Endothelial cell of umbilical vein (primary cell): ENCODE measurements at regions not wholly inside any gene's neighbourhood (a gene's known extent, or its start where the extent isn't known, plus 50 kb on each side); places are given as distances from the start of the nearest gene placed in this dataset.

Experiments
- BruUV-seq: library from RNA; stranded (reverse); fragments of 400-500 nt; replicated peaks from 2 replicates; lab custom pipeline; 2021; lab: Mats Ljungman, UMichigan
- CTCF ChIA-PET: fragments of 300-600, 350-600 bp; sonication (Branson Sonifier 250); formaldehyde crosslinking; loops from one replicate; lab custom pipeline; 2021; ENCODE audit warnings: antibody characterized with exemption, inconsistent platforms; lab: Charles Lee
- POLR2A ChIA-PET: fragments of 300-600, 350-600 bp; sonication (Branson Sonifier 250); formaldehyde crosslinking; loops from one replicate; lab custom pipeline; 2021; ENCODE audit warnings: antibody characterized with exemption, inconsistent platforms; lab: Charles Lee
- DNase-seq: peaks from one replicate; pipeline ENCODE4 v3.0.0-alpha.2; 2011; ENCODE audit warnings: low read depth, low spot score
- FAIRE-seq: peaks from 2 replicates; lab custom pipeline; 2011; peaks lifted over from hg19 to GRCh38; lab: Jason Lieb, UNC
- H2AFZ ChIP-seq: 2 replicates; pipeline ENCODE4 v1.6.0; 2012; ENCODE audit warnings: low read depth, low read length, control low read depth, inconsistent platforms
- H3K27ac ChIP-seq: 2 replicates; pipeline ENCODE4 v1.5.1; 2011; ENCODE audit warnings: low read depth, mild to moderate bottlenecking, control low read depth, low read length, moderate library complexity; ENCODE audit not compliant: insufficient read depth
- H3K27me3 ChIP-seq, 2 experiments: 2 replicates each; pipeline versions ENCODE4 v1.6.0 to v1.6.1; 2011; ENCODE audit warnings: low read length in 2 of 2, mixed read lengths in 1 of 2; ENCODE audit not compliant: control insufficient read depth in 2 of 2, insufficient read depth in 2 of 2
- H3K36me3 ChIP-seq, 2 experiments: 2 replicates in 1 of 2; 3 replicates in 1 of 2; pipeline ENCODE4 v1.5.1; 2011; ENCODE audit warnings: low read length in 2 of 2, mild to moderate bottlenecking in 1 of 2, moderate library complexity in 1 of 2; ENCODE audit not compliant: control insufficient read depth in 2 of 2, insufficient read depth in 2 of 2; ENCODE audit errors: extremely low read depth in 1 of 2
- H3K4me1 ChIP-seq: 3 replicates; pipeline ENCODE4 v1.5.1; 2011; ENCODE audit warnings: mild to moderate bottlenecking, low read length; ENCODE audit not compliant: control insufficient read depth, insufficient read depth; ENCODE audit errors: extremely low read depth
- H3K4me2 ChIP-seq: 2 replicates; pipeline ENCODE4 v1.6.1; 2011; ENCODE audit warnings: low read length, control low read depth, mixed read lengths; ENCODE audit not compliant: insufficient read depth
- H3K4me3 ChIP-seq, 3 experiments: fragments of 200-600 bp in 1 of 3; sonication (generic), shearing (Covaris generic) in 1 of 3; replicated peaks in 1 of 3; 2 replicates each; pipeline ENCODE4 v1.5.1; 2011 to 2016; ENCODE audit warnings: control low read depth in 3 of 3, low read length in 3 of 3, mild to moderate bottlenecking in 2 of 3, inconsistent platforms in 1 of 3, low read depth in 1 of 3, moderate library complexity in 1 of 3; ENCODE audit not compliant: insufficient read depth in 1 of 3
- H3K79me2 ChIP-seq: 2 replicates; pipeline ENCODE4 v1.6.0; 2012; ENCODE audit warnings: low read length, inconsistent platforms; ENCODE audit not compliant: control insufficient read depth, insufficient read depth
- H3K9ac ChIP-seq: replicated peaks from 2 replicates; pipeline ENCODE3; 2011; ENCODE audit warnings: low read length, control low read depth; ENCODE audit not compliant: insufficient read depth; ENCODE audit errors: extremely low read depth
- H3K9me1 ChIP-seq: replicated peaks from 3 replicates; pipeline ENCODE4 v1.6.0; 2011; ENCODE audit warnings: mild to moderate bottlenecking, low read length; ENCODE audit not compliant: control insufficient read depth, insufficient read depth; ENCODE audit errors: extremely low read depth
- H3K9me3 ChIP-seq: replicated peaks from 2 replicates; pipeline ENCODE4 v1.5.1; 2012; ENCODE audit warnings: low read length, inconsistent platforms; ENCODE audit not compliant: control insufficient read depth, insufficient read depth
- H4K20me1 ChIP-seq: replicated peaks from 2 replicates; pipeline ENCODE3; 2011; ENCODE audit warnings: mild to moderate bottlenecking, low read length; ENCODE audit not compliant: control insufficient read depth, insufficient read depth; ENCODE audit errors: extremely low read depth
- EZH2 ChIP-seq: IDR thresholded peaks from 2 replicates; pipeline ENCODE4 v1.6.1; 2012; ENCODE audit warnings: borderline replicate concordance, low read depth, mild to moderate bottlenecking, moderate library complexity, low read length, inconsistent platforms; ENCODE audit not compliant: severe bottlenecking
- FOS ChIP-seq: IDR thresholded peaks from 2 replicates; pipeline ENCODE4 v1.6.1; 2011; ENCODE audit warnings: mild to moderate bottlenecking, low read length, moderate library complexity, borderline replicate concordance; ENCODE audit not compliant: insufficient read depth
- GATA2 ChIP-seq: IDR thresholded peaks from 2 replicates; pipeline ENCODE4 v1.7.0; 2011; ENCODE audit warnings: low read depth, mild to moderate bottlenecking, moderate library complexity, mixed read lengths, low read length; ENCODE audit not compliant: insufficient read length, insufficient read depth
- JUN ChIP-seq: IDR thresholded peaks from 2 replicates; pipeline ENCODE4 v1.6.1; 2011; ENCODE audit warnings: borderline replicate concordance, low read depth; ENCODE audit not compliant: insufficient read length, insufficient read depth
- MYC ChIP-seq: IDR thresholded peaks from one replicate; pipeline ENCODE4 v1.6.1; 2011; ENCODE audit warnings: mild to moderate bottlenecking, low read depth, low read length
- POLR2A ChIP-seq: IDR thresholded peaks from 2 replicates; pipeline ENCODE4 v1.6.1; 2012; ENCODE audit warnings: low read depth, mild to moderate bottlenecking, control low read depth, low read length
- POLR2AphosphoS5 ChIP-seq: IDR thresholded peaks from 2 replicates; pipeline ENCODE4 v1.6.1; 2012; ENCODE audit warnings: low read depth, mild to moderate bottlenecking, control low read depth, low read length, moderate library complexity; ENCODE audit not compliant: insufficient read depth
- dilution Hi-C: fragments of 300-500 bp; cut with MboI; formaldehyde crosslinking; loops from one replicate; pipeline ENCODE4 v1.15.0; 2019; ENCODE audit warnings: low sequenced_read_pairs; ENCODE audit not compliant: extremely low pct_ligation_motif_present
- intact Hi-C: fragments of 100-400 bp; cut with micrococcal nuclease; formaldehyde crosslinking; loops from one replicate; pipeline ENCODE4 v1.10.0; 2022
- TF ChIP-seq, protein P1 (sequence below): IDR thresholded peaks from 2 replicates; pipeline ENCODE4 v1.6.1; 2011; ENCODE audit not compliant: insufficient read depth, insufficient read length
- TF ChIP-seq, protein P2 (sequence below), 2 donors: IDR thresholded peaks; 1 replicate in 1 of 2; 2 replicates in 1 of 2; pipeline ENCODE4 v1.5.1; 2011; ENCODE audit warnings: low read length in 2 of 2, mild to moderate bottlenecking in 2 of 2, moderate library complexity in 2 of 2, control low read depth in 1 of 2, inconsistent platforms in 1 of 2, low read depth in 1 of 2; ENCODE audit not compliant: insufficient read depth in 1 of 2; ENCODE audit errors: extremely low read depth in 1 of 2

DNA sequence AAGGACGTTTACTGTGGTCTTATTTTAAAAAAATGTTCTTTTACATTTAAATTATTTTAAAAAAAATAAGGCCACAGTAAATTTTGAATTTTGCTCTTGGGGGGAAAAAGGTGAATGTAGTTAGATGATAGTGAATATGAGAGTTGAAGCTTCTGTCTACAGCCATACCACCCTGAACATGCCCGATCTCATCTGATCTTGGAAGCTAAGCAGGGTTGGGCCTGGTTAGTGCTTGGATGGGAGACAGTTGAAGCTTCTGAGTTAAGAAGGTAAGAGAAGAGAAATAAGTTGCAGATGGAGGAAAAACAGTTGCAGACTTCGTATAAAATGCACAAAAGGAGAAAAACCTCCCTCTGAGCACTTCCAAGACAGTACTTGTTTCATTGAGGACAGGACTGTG lies 115.6 kb upstream of the NR3C2 start:
- no peaks in the 10 kb centered on the region for H3K4me1 ChIP-seq
- FAIRE-seq (no peak), DNase-seq (no peak)
- H3K4me3 ChIP-seq = no peak overlapping the region
- no peak overlapping the region for H3K27ac ChIP-seq
- no peak overlapping the region for H3K4me2 ChIP-seq
- H3K9ac ChIP-seq = no peak overlapping the region
- no peaks in the 10 kb centered on the region for H3K36me3 ChIP-seq
- no peaks in the 10 kb centered on the region for H3K9me1 ChIP-seq
- no peak overlapping the region for H2AFZ ChIP-seq
- CTCF ChIA-PET = no interaction called here
- dilution Hi-C loops = no loop called here
- H3K9me3 ChIP-seq = no peaks in the 10 kb centered on the region
- intact Hi-C loops = no loop called here
- no peak for TF ChIP-seq POLR2A
- no peak for TF ChIP-seq GATA2
- TF ChIP-seq, protein P1, sequence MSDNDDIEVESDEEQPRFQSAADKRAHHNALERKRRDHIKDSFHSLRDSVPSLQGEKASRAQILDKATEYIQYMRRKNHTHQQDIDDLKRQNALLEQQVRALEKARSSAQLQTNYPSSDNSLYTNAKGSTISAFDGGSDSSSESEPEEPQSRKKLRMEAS = no peak
- no peak for TF ChIP-seq FOS
- TF ChIP-seq EZH2 = no peak
- TF ChIP-seq, protein P2, sequence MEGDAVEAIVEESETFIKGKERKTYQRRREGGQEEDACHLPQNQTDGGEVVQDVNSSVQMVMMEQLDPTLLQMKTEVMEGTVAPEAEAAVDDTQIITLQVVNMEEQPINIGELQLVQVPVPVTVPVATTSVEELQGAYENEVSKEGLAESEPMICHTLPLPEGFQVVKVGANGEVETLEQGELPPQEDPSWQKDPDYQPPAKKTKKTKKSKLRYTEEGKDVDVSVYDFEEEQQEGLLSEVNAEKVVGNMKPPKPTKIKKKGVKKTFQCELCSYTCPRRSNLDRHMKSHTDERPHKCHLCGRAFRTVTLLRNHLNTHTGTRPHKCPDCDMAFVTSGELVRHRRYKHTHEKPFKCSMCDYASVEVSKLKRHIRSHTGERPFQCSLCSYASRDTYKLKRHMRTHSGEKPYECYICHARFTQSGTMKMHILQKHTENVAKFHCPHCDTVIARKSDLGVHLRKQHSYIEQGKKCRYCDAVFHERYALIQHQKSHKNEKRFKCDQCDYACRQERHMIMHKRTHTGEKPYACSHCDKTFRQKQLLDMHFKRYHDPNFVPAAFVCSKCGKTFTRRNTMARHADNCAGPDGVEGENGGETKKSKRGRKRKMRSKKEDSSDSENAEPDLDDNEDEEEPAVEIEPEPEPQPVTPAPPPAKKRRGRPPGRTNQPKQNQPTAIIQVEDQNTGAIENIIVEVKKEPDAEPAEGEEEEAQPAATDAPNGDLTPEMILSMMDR (IDR thresholded peaks at IDR 0.05; ENCODE audit: extremely low read depth in 1 of 2, insufficient read depth in 1 of 2, low read depth in 1 of 2, low read length in 2 of 2) = no peak
- TF ChIP-seq POLR2AphosphoS5 = no peak
- TF ChIP-seq MYC = no peak
- TF ChIP-seq JUN = no peak
- POLR2A ChIA-PET = no interaction called here
- no peaks in the 10 kb centered on the region for H4K20me1 ChIP-seq
- no peaks in the 10 kb centered on the region for H3K27me3 ChIP-seq
- BruUV-seq = no TSS peak
- H3K79me2 ChIP-seq = no peaks in the 10 kb centered on the region
